ENCODE measurements at regions not wholly inside any gene's neighbourhood (a gene's known extent, or its start where the extent isn't known, plus 50 kb on each side); places are given as distances from the start of the nearest gene placed in this dataset.

DNA sequence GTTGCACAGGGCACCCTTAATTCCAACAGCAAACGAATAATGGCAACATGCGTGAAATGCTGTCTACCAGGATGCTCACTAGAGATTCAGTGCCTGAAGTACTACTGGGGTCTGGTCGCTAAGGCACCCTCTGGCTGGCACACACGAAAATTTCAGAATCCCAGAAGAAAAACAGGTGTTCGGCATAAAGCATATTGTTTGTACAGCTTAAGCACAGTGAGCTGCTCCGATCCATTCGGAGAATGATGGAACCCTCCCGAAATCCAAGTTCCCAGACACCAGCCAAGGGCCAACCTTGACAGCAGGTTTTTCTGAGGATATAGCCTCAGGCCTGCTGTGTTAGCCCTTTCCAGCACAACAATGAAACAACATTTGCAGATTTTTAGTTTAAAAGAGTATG is 61.4 kb upstream of the ALDH1B1 start:
- no peak overlapping the region for H3K4me3 ChIP-seq (ENCODE audit: low read depth, low read length, poor library complexity, severe bottlenecking)
- H3K9me2 ChIP-seq (ENCODE audit: low read depth, low read length) = no peaks in the 10 kb centered on the region
- no peaks in the 10 kb centered on the region for H3K27me3 ChIP-seq (ENCODE audit: insufficient read depth, low read length)
- no peaks in the 10 kb centered on the region for H4K20me1 ChIP-seq (ENCODE audit: insufficient read depth, low read length)
- no peaks in the 10 kb centered on the region for H3K79me2 ChIP-seq (ENCODE audit: insufficient read depth, low read length)
- no peak overlapping the region for H2AFZ ChIP-seq (ENCODE audit: low read length)
- H3K9ac ChIP-seq (ENCODE audit: low read length) = no peak overlapping the region
- H3K4me2 ChIP-seq (ENCODE audit: low read length) = no peak overlapping the region
- H3K36me3 ChIP-seq (ENCODE audit: insufficient read depth, low read length) = no peaks in the 10 kb centered on the region
- no peaks in the 10 kb centered on the region for H3K4me1 ChIP-seq (ENCODE audit: insufficient read depth, low read length, severe bottlenecking)
- no peaks in the 10 kb centered on the region for H3F3A ChIP-seq (ENCODE audit: insufficient read depth, low read length)
- H3K9me3 ChIP-seq (ENCODE audit: low read length) = no peaks in the 10 kb centered on the region
- H3K27ac ChIP-seq (ENCODE audit: low read depth, low read length, poor library complexity, severe bottlenecking) = no peak overlapping the region
- TF ChIP-seq, protein P1, sequence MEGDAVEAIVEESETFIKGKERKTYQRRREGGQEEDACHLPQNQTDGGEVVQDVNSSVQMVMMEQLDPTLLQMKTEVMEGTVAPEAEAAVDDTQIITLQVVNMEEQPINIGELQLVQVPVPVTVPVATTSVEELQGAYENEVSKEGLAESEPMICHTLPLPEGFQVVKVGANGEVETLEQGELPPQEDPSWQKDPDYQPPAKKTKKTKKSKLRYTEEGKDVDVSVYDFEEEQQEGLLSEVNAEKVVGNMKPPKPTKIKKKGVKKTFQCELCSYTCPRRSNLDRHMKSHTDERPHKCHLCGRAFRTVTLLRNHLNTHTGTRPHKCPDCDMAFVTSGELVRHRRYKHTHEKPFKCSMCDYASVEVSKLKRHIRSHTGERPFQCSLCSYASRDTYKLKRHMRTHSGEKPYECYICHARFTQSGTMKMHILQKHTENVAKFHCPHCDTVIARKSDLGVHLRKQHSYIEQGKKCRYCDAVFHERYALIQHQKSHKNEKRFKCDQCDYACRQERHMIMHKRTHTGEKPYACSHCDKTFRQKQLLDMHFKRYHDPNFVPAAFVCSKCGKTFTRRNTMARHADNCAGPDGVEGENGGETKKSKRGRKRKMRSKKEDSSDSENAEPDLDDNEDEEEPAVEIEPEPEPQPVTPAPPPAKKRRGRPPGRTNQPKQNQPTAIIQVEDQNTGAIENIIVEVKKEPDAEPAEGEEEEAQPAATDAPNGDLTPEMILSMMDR (IDR thresholded peaks at IDR 0.05; ENCODE audit: low read length) = no peak
- no peak for TF ChIP-seq EZH2 (IDR thresholded peaks at IDR 0.05; ENCODE audit: borderline replicate concordance, low read length)

DNA sequence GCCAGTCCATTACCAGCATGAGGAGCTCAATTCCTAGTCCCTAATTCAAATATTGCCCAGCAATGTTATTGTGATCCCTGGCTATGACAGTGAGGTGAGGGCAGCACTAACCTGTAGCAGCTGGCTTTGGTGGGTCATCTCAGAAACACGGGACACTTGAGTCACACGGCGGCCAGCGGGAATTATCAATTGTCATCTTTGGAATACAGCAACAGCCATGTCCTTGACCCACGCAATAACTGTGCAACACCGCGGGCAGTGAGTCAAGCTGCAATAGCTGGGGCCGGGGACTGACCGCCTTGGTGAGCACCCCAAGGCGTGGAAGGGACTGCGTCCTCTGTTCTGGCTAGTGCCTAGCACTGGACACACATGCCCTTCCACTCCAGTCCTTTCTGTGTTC is 62.5 kb upstream of the ALDH1B1 start:
- no peak overlapping the region for H3K4me2 ChIP-seq (ENCODE audit: low read length)
- TF ChIP-seq, protein P1 (IDR thresholded peaks at IDR 0.05; ENCODE audit: low read length) = no peak
- no peak for TF ChIP-seq EZH2 (IDR thresholded peaks at IDR 0.05; ENCODE audit: borderline replicate concordance, low read length)
- no peaks in the 10 kb centered on the region for H3F3A ChIP-seq (ENCODE audit: insufficient read depth, low read length)
- H3K4me3 ChIP-seq (ENCODE audit: low read depth, low read length, poor library complexity, severe bottlenecking) = no peak overlapping the region
- H3K4me1 ChIP-seq (ENCODE audit: insufficient read depth, low read length, severe bottlenecking) = no peaks in the 10 kb centered on the region
- no peaks in the 10 kb centered on the region for H4K20me1 ChIP-seq (ENCODE audit: insufficient read depth, low read length)
- no peak overlapping the region for H3K9ac ChIP-seq (ENCODE audit: low read length)
- no peaks in the 10 kb centered on the region for H3K27me3 ChIP-seq (ENCODE audit: insufficient read depth, low read length)
- H3K9me2 ChIP-seq (ENCODE audit: low read depth, low read length) = no peaks in the 10 kb centered on the region
- H3K79me2 ChIP-seq (ENCODE audit: insufficient read depth, low read length) = no peaks in the 10 kb centered on the region
- H3K27ac ChIP-seq (ENCODE audit: low read depth, low read length, poor library complexity, severe bottlenecking) = no peak overlapping the region
- no peaks in the 10 kb centered on the region for H3K9me3 ChIP-seq (ENCODE audit: low read length)
- no peaks in the 10 kb centered on the region for H3K36me3 ChIP-seq (ENCODE audit: insufficient read depth, low read length)
- no peak overlapping the region for H2AFZ ChIP-seq (ENCODE audit: low read length)

- no peaks in the 10 kb centered on the region for H3K36me3 ChIP-seq (ENCODE audit: insufficient read depth, low read length)
- no peak overlapping the region for H3K4me2 ChIP-seq (ENCODE audit: low read length)
- TF ChIP-seq, protein P1 (IDR thresholded peaks at IDR 0.05; ENCODE audit: low read length) = no peak
- no peak for TF ChIP-seq EZH2 (IDR thresholded peaks at IDR 0.05; ENCODE audit: borderline replicate concordance, low read length)
- H3K27me3 ChIP-seq (ENCODE audit: insufficient read depth, low read length) = no peaks in the 10 kb centered on the region
- no peak overlapping the region for H3K4me3 ChIP-seq (ENCODE audit: low read depth, low read length, poor library complexity, severe bottlenecking)
- no peaks in the 10 kb centered on the region for H3K9me3 ChIP-seq (ENCODE audit: low read length)
- H3K4me1 ChIP-seq (ENCODE audit: insufficient read depth, low read length, severe bottlenecking) = no peaks in the 10 kb centered on the region
- H4K20me1 ChIP-seq (ENCODE audit: insufficient read depth, low read length) = no peaks in the 10 kb centered on the region
- H3K27ac ChIP-seq (ENCODE audit: low read depth, low read length, poor library complexity, severe bottlenecking) = no peak overlapping the region
- H2AFZ ChIP-seq (ENCODE audit: low read length) = no peak overlapping the region
- H3F3A ChIP-seq (ENCODE audit: insufficient read depth, low read length) = no peaks in the 10 kb centered on the region
- no peak overlapping the region for H3K9ac ChIP-seq (ENCODE audit: low read length)
- no peaks in the 10 kb centered on the region for H3K79me2 ChIP-seq (ENCODE audit: insufficient read depth, low read length)
- no peaks in the 10 kb centered on the region for H3K9me2 ChIP-seq (ENCODE audit: low read depth, low read length)
These were observed 63.7 kb upstream of the ALDH1B1 start for GRCh38 chr9:38328765-38329164.

Measured in OCI-LY1 (cell line).